ENCODE measurements at regions not wholly inside any gene's neighbourhood (a gene's known extent, or its start where the extent isn't known, plus 50 kb on each side); places are given as distances from the start of the nearest gene placed in this dataset.

DNA sequence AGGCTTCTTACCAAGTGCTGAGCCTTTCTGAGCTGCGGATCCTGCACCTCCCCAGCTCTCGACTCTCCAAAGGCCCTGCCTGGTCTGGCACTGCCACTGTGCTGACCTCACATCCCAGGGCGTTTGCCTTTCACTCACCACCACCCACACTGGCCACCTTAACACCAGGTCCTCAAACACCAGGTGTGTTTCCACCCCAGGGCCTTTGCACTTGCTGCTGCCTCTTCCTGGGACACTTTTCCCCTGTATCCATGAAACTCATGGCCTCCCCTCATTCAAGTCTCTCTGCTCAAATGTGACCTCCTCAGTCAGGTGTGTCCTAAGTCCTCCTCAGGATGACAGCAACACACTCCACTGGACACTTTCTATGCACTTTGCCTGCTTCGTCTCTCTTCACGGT lies 51.4 kb upstream of the ANO1 start:
- DNase-seq = no peak

DNA sequence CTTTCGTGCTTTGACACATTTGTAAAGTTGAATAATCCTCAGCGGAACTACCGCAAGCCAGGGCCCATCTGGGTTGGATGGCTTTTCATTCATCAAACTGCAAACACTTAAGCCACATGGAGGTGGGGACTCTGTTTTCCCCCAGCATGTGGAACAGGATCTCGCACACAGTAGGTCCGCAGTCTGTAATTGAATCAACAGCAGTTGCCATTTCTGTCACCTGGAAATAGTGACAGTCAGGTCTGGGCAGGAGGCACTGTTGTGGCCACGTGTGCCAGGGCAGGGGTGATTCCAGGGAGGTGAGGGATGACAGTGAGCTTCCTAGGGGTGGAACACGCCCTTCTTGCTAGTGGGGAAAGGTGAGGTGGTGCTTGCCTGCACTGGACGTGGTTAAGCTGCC lies 50.7 kb upstream of the ANO1 start:
- DNase-seq = no peak

DNA sequence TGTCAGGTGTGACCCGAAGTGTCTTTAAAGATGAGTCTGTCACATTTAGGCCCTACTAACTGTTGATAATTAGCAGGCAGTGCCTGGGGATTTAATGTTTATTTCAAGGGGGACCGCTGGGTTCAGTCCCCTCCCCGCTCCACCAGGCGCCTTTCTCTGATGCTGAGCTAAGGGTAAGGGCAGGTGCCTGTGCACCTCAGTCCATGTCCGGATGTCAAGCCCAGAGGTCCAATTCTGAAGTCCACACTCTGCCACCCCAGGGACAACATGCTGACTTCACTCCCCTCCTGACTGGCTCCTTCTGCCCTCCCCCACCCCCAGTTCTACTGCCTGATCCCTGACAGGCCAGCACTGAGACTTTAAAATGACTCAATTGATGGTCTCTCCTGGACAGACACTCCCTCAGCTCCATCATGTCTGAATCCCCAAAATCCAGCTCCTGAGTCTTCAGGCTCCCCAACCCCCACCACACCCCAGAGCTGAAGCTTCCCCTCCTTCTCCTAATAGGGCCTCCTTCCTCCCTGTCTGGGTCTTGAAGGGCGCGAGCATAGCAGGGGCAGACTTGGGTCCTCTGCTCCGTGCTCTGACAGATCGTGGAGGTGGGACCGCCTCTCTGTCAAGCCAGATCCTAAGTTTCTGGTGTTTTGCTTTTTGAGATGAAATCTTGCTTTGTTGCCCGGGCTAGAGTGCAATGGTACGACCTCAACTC lies 49.8 kb upstream of the ANO1 start:
- no peak for DNase-seq
